NCI-H345 (cell line): ENCODE measurements at regions not wholly inside any gene's neighbourhood (a gene's known extent, or its start where the extent isn't known, plus 50 kb on each side); places are given as distances from the start of the nearest gene placed in this dataset.

ENCODE experiments used
- DNase-seq: peaks from one replicate; lab custom pipeline; 2025; lab: John Stamatoyannopoulos, UW

DNA sequence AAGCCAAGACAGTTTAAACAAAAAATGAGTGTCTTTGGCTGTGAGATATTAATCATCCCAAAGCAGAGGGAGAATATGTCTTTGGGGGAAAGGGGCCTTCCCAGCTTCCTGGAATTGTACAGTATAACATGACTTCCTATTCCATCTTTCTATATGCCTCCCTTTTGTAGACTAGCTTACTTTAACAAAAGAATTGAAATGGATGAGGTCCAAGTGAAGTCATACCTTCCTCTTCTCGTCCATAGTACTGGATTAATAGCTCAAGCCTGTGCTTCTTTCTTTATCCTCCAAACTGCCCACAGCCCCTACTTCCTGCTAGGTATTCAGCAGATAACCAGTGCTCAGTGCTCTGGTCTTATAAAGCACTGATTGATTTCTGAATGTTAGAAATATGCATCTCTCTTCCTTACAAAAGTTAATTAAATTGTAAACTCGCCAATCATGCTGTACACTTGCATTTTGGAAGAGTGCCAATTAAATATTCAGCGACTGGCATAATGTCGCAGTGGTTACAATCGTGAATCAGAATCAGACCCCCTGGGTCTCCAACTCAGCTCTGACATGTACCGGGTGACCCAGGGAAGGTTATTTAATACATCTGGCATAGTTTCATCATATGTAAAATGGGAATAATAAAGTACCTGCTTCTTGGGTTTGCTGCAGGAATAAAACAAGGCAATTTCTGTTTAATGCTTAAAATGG lies 325.1 kb downstream of the RND3 start:
- no peak for DNase-seq

GRCh38 chr2:150160058-150160457 lies 327.4 kb downstream of the RND3 start:
- DNase-seq, result no peak

DNA sequence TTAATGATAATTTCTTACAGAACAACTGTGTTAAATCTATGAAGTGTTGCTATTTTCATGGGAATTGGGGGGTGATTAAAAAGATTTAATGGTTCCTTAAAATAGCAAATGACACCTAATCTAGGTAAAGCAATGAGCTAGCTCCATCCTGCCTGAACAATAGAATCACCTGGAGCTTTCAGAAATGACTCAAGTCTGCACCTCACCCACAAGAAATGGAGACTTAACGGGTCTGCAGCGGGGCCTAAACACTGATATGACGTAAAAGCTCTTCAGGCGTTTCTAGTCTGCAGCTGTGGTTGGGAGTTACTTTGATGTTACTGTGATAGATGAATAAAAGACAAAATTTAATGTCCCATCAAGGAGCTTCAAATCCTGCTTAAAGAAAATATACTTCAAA lies 328.2 kb downstream of the RND3 start:
- DNase-seq, result no peak

DNA sequence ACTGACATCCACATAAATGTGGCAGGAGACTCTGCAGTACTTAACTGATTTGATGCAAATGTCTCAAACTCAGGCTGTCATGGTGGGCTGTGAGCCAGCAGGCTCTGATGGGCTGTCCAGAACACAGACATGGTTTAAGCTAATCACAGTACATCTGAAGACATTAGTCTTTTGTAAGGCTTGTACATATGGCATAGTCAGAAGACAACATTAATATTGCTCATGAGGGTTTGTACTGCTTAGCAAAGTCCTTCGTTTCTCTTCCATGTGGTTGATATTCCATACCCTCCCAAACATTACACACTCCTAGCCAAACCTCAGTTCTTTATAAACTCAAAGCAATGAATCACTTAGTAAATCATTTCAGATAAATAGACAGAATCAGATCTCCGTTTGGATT lies 330.6 kb downstream of the RND3 start:
- DNase-seq, result no peak

- no peak for DNase-seq
Observed at GRCh38 chr2:150156415-150156814, 331.1 kb downstream of the RND3 start.

DNA sequence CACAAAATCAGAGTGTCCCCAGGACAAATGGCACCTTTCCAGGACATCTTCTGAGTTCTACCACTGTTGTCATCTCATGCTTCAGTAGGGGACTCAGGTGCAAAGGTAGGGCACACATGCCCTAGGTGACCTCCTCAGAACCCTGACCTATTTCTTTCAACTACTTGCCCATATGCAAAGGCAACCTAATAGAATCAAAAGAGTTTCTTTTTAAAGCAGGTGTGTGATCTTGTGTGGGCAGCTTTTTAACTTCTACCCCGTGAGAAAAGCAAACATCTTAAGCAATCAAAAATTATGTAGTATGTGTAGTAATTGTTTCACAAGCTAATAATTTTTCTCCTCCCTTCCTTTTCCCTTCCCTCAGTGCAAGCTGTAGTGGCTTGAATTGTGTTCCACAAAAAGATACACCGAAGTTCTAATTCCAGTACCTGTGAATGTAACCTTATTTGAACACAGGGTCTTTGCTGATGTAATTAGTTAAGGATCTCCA lies 333.1 kb downstream of the RND3 start:
- DNase-seq, result no peak

GRCh38 chr2:150153646-150154307 lies 333.7 kb downstream of the RND3 start:
- DNase-seq, result no peak

- DNase-seq, result no peak
Observed at GRCh38 chr2:150152230-150152629, 335.2 kb downstream of the RND3 start.

DNA sequence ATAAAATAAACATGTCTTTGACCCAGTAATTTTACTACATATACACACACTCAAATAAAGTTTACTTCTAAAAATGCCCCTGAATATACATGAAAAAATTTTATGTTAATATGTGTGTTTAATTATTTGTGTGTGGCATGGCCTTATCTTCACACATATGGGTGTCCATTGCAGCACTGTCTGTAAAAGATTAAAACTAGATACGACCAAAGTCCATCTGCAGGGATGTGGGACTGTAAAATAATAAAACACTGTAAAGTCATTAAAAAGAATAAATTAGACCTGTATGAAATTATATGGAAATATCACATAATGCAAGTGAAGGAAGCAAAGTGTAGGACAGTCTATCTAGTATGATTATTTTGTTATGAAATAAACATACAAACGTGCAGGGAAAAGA lies 337.3 kb downstream of the RND3 start:
- DNase-seq, result no peak

DNA sequence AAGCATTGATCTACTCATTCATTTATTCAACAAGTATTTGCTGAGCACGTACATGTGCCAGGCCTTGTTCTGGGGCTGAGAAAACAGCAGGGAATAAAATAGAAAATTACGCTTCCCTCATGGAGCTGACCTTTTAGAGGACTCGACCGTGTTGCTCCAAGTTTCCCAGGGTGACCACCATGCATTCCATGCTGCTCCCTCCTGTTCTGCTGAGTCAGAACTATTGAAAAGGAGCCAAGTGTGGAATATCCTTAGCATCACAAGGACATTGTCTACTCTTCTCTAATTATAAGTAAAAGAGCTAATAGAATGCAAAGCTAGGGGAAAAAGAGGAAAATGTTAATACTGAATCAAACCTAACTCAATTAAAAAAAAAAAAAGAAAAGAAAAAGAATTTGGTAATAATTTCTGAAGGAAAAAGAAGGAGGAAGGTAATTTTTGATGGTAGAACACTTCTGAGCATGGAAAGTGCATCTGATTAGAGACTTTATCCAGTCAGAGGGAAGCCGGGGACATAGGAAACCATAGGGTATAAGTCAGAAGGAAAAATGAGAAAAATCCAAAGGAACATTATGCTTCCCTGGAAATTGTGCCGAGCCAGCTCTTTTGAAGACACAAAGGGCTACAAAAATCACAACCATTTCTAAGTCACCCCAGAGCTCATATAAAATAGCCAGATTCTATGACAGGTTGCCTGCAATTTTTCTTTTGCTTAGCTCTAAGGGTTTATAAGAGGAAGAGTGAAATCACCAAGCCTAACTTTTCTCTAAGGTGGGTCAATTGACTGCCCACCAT lies 339.4 kb downstream of the RND3 start:
- no peak for DNase-seq

- DNase-seq, result no peak
Observed at GRCh38 chr2:150146879-150147278, 340.6 kb downstream of the RND3 start.

- DNase-seq, result no peak
Observed at GRCh38 chr2:150145299-150145692, 342.2 kb downstream of the RND3 start.

GRCh38 chr2:150144546-150145298 lies 342.7 kb downstream of the RND3 start:
- DNase-seq, result no peak

- DNase-seq, result no peak
Observed at GRCh38 chr2:150143087-150143536, 344.4 kb downstream of the RND3 start.

GRCh38 chr2:150142561-150142960 lies 344.9 kb downstream of the RND3 start:
- no peak for DNase-seq

DNA sequence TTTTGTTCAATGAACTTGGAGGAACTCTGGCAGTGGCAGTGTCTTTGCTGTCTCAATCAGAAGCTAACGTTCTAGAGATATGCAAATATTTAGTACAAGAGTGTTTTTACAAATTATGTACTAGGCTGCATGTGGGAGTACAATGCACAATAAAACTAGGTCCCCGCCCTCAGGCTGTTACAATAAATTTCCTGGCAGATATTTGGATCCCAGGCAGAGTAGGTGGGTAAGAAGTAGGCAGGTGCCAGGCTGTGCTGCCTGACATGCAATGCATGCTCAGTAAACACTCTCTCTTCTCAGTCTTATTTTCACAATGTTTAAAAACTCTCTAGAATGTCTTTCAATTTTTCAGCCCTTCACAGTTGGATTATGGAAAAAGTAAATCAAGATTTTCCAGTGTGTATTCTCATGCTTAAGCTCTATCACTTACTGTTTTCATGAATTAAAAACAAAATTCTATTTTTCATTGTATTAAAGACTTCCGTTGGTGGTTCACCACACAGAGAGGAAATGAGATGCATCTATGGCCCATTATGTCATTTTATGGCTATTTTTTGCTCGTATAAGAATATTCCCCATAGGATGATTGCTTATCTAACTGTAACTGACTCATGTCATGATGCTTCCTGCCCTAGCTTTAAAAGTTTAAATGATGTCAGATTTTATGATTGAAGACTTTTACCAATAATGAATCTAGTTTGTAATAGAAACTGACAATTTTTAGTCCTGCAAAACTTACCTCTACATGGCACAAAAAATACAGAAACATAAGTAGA lies 346.1 kb downstream of the RND3 start:
- peak; percentile 23 for DNase-seq

DNA sequence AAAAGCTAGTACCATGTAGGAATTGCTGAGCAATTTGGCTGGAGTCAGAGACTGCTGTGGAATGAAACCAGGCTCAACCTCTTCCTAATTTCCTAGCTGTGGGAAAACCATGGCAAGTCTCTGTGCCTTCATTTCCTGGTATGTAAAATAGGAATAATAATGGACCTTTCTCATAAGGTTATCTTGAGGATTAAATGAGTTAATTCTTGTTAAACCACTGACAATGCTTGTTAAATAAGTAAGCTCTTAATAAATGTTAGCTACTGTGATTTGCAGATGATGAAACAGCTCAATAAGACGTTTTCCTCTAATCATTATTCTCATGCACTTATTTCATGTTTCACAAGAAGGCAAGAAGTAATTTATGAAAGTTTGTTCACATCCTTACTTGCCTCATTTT lies 346.7 kb downstream of the RND3 start:
- no peak for DNase-seq

- DNase-seq, result no peak
Observed at GRCh38 chr2:150138587-150138986, 348.9 kb downstream of the RND3 start.

DNA sequence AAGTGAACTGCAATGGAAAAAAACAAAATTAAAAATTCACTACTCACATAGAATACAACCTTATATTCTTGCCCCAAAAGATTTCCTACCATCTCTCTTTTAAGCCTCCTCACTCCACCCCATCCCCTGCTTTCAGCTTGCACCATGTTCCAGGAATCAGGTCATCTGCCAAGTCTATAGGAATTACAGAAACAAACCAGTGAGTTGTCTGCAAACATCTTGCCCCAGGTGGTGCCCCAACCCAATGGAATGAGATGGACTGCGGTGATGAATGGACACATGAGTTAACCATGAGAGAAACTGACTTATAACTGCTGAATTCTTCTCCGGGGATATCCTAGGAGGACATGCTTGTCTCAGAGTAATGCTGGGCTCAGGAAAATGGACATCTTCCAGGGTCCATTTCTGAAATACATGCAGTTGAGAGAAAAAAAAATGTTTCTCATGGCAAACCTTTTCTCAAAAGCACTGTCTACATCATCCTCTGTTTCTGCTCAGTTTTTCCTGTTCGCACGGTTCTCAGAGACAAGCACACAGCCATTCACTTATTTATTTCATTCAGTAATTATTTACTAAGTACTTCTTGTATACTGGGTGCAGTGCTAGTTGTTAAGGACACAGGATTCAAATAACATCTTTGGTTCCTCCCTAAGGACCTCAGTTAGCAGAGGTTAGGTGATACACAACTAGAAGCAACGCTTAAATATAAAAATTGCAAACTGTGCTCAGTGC lies 350.0 kb downstream of the RND3 start:
- no peak for DNase-seq

DNA sequence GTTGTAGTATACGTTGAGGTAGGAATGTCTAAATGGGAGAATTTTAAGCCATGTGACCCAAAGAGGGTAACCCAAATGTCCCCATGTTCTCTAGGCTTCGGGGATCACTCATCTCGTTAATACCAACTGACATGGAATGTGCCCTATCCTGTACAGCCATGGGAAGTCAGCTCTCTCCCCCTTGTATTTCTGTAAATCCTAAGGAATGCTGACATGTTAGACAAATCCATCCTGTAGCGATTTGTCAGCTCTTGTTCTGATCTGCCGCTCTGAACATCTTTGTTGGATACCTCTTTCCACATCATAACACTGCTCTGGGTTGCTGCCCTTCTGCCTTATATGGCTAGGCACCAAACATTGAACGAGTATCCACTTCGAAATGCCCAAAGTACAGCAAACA lies 350.6 kb downstream of the RND3 start:
- no peak for DNase-seq

GRCh38 chr2:150136401-150136800 lies 351.1 kb downstream of the RND3 start:
- DNase-seq, result no peak
